ENCODE measurements at regions not wholly inside any gene's neighbourhood (a gene's known extent, or its start where the extent isn't known, plus 50 kb on each side); places are given as distances from the start of the nearest gene placed in this dataset.

GRCh38 chr16:74117798-74118197, 178.8 kb upstream of the PSMD7 start:
- Histone ChIP-seq H4K91ac (ENCODE audit: insufficient read depth, low read depth, low read length) (no peak overlapping the region), H2BK20ac (ENCODE audit: low read depth, low read length) (no peak overlapping the region), H2AK5ac (ENCODE audit: low read depth, low read length) (no peak overlapping the region), H3K9me3 (ENCODE audit: control insufficient read depth, insufficient read depth, low read length) (no peaks in the 10 kb centered on the region), H3K18ac (ENCODE audit: low read depth, low read length) (no peak overlapping the region), H2BK15ac (ENCODE audit: low read depth, low read length) (no peak overlapping the region), H3K56ac (ENCODE audit: extremely low read depth, insufficient read depth, low read length) (no peak overlapping the region), H4K20me1 (ENCODE audit: insufficient read depth, low read length) (no peaks in the 10 kb centered on the region), H3K4me3 (ENCODE audit: insufficient read depth, low read depth, low read length) (no peak overlapping the region), H4K5ac (ENCODE audit: low read depth, low read length) (no peak overlapping the region), H3K23ac (ENCODE audit: low read depth, low read length) (no peak overlapping the region), H3K4ac (ENCODE audit: low read depth, low read length) (no peak overlapping the region), H3K14ac (replicated peaks; ENCODE audit: low read depth, low read length) (no peak overlapping the region), H3K9ac (ENCODE audit: low read depth, low read length) (no peak overlapping the region), H2AFZ (replicated peaks; ENCODE audit: low read length, poor library complexity) (no peak overlapping the region), H2BK120ac (ENCODE audit: low read depth, low read length) (no peak overlapping the region), H3K27ac (ENCODE audit: insufficient read depth, low read length) (no peak overlapping the region), H4K8ac (ENCODE audit: low read depth in 2 of 2, low read length in 2 of 2) (no peak overlapping the region), H3K4me2 (ENCODE audit: low read depth, low read length) (no peak overlapping the region), H3K79me1 (ENCODE audit: low read depth in 1 of 2, low read length in 2 of 2) (no peaks in the 10 kb centered on the region), H3K9me1 (ENCODE audit: insufficient read depth, low read length) (no peaks in the 10 kb centered on the region), H3K27me3 (ENCODE audit: control insufficient read depth, insufficient read depth, low read length) (no peaks in the 10 kb centered on the region), H3K4me1 (ENCODE audit: control insufficient read depth, insufficient read depth, low read length) (no peaks in the 10 kb centered on the region), H2BK5ac (ENCODE audit: low read depth, low read length, poor library complexity, severe bottlenecking) (no peak overlapping the region), H2AK9ac (replicated peaks; ENCODE audit: low read depth, low read length, poor library complexity) (no peak overlapping the region), H3K36me3 (ENCODE audit: control insufficient read depth, insufficient read depth, low read length) (no peaks in the 10 kb centered on the region)
- no TSS peak for BruUV-seq (replicated peaks)
- ChIA-PET CTCF (no interaction called here), POLR2A (ENCODE audit: unreplicated experiment) (no interaction called here)
- ATAC-seq (ENCODE audit: low read depth): no peak
- in situ Hi-C loops (cut with MboI; ENCODE audit: low sequenced_read_pairs) (no loop called here), dilution Hi-C loops (cut with HindIII; ENCODE audit: low sequenced_read_pairs, unreplicated experiment) (no loop called here), intact Hi-C loops (cut with micrococcal nuclease) (no loop called here)
- TF ChIP-seq NFE2L2 (IDR thresholded peaks at IDR 0.05; ENCODE audit: low read depth, low read length) (no peak), USF2 (IDR thresholded peaks at IDR 0.05; ENCODE audit: low read depth, low read length) (no peak), POLR2A (IDR thresholded peaks at IDR 0.05; ENCODE audit: low read depth, low read length) (no peak), MAZ (IDR thresholded peaks at IDR 0.05; ENCODE audit: borderline replicate concordance, low read depth, low read length) (no peak), MAFK (IDR thresholded peaks at IDR 0.05; ENCODE audit: low read depth, low read length) (no peak), RAD21 (IDR thresholded peaks at IDR 0.05; ENCODE audit: low read length) (no peak), FOS (IDR thresholded peaks at IDR 0.05; ENCODE audit: low read depth, low read length) (no peak)
- DNase-seq: no peak
- WGBS, 2 experiments (ENCODE audit: extremely low coverage in 2 of 2, insufficient read length in 1 of 2): 70% methylated on average over 2 of the region's 4 CpGs; no CpG with 5 or more reads in 1 of the 2 experiments
